Keratinocyte (primary cell): ENCODE measurements at regions not wholly inside any gene's neighbourhood (a gene's known extent, or its start where the extent isn't known, plus 50 kb on each side); places are given as distances from the start of the nearest gene placed in this dataset.

Experiments
- DNase-seq: peaks from one replicate; pipeline ENCODE4 v3.0.0-alpha.2; 2011; ENCODE audit warnings: low read depth, missing footprints, low spot score
- FAIRE-seq: peaks from 2 replicates; lab custom pipeline; 2011; peaks lifted over from hg19 to GRCh38; lab: Jason Lieb, UNC
- H2AFZ ChIP-seq: 2 replicates; pipeline ENCODE4 v1.6.0; 2012; ENCODE audit warnings: low read length, control low read depth, inconsistent platforms; ENCODE audit not compliant: control insufficient read depth
- H3K27ac ChIP-seq: 2 replicates; pipeline ENCODE4 v1.5.1; 2011; ENCODE audit warnings: low read length; ENCODE audit not compliant: control insufficient read depth, insufficient read depth
- H3K27me3 ChIP-seq: 3 replicates; pipeline ENCODE4 v1.6.0; 2011; ENCODE audit warnings: low read length; ENCODE audit not compliant: control insufficient read depth, insufficient read depth; ENCODE audit errors: extremely low read depth
- H3K36me3 ChIP-seq, 2 experiments: 2 replicates in 1 of 2; 3 replicates in 1 of 2; pipeline ENCODE4 v1.5.1; 2011; ENCODE audit warnings: low read length in 2 of 2, mild to moderate bottlenecking in 1 of 2; ENCODE audit not compliant: control insufficient read depth in 2 of 2, insufficient read depth in 2 of 2; ENCODE audit errors: extremely low read depth in 1 of 2
- H3K4me1 ChIP-seq: 3 replicates; pipeline ENCODE4 v1.5.1; 2011; ENCODE audit warnings: low read length; ENCODE audit not compliant: control insufficient read depth, insufficient read depth; ENCODE audit errors: extremely low read depth
- H3K4me2 ChIP-seq: 3 replicates; pipeline ENCODE4 v1.6.0; 2011; ENCODE audit warnings: low read depth, low read length; ENCODE audit not compliant: control insufficient read depth, insufficient read depth; ENCODE audit errors: extremely low read depth
- H3K4me3 ChIP-seq, 3 experiments: fragments of 200-600 bp in 1 of 3; sonication (generic) in 1 of 3; 2 replicates in 2 of 3; 3 replicates in 1 of 3; pipeline ENCODE4 v1.5.1; 2011 to 2016; ENCODE audit warnings: low read length in 3 of 3, mild to moderate bottlenecking in 3 of 3, control low read depth in 2 of 3, inconsistent platforms in 1 of 3, low read depth in 1 of 3, mixed read lengths in 1 of 3, mixed run types in 1 of 3, moderate library complexity in 1 of 3; ENCODE audit not compliant: control insufficient read depth in 2 of 3, insufficient read depth in 2 of 3; ENCODE audit errors: extremely low read depth in 1 of 3
- H3K79me2 ChIP-seq: 2 replicates; pipeline ENCODE4 v1.6.0; 2012; ENCODE audit warnings: low read length; ENCODE audit not compliant: control insufficient read depth, insufficient read depth
- H3K9ac ChIP-seq: 3 replicates; pipeline ENCODE4 v1.6.0; 2011; ENCODE audit warnings: low read length; ENCODE audit not compliant: control insufficient read depth, insufficient read depth; ENCODE audit errors: extremely low read depth
- H3K9me1 ChIP-seq: 3 replicates; pipeline ENCODE4 v1.6.0; 2011; ENCODE audit warnings: low read length; ENCODE audit not compliant: control insufficient read depth, insufficient read depth; ENCODE audit errors: extremely low read depth
- H3K9me3 ChIP-seq: 2 replicates; pipeline ENCODE4 v1.5.1; 2012; ENCODE audit warnings: low read depth, low read length; ENCODE audit not compliant: control insufficient read depth
- H4K20me1 ChIP-seq: 3 replicates; pipeline ENCODE4 v1.6.0; 2011; ENCODE audit warnings: low read length; ENCODE audit not compliant: control insufficient read depth, insufficient read depth; ENCODE audit errors: extremely low read depth
- EZH2 ChIP-seq: IDR thresholded peaks from one replicate; pipeline ENCODE4 v1.6.1; 2012; ENCODE audit warnings: inconsistent platforms, mild to moderate bottlenecking, low read length, moderate library complexity
- dilution Hi-C: fragments of 300-500 bp; cut with MboI; formaldehyde crosslinking; loops from one replicate; pipeline ENCODE4 v1.7.0; 2020; ENCODE audit warnings: low sequenced_read_pairs; ENCODE audit not compliant: extremely low pct_ligation_motif_present
- TF ChIP-seq, protein P1 (sequence below), 3 experiments: IDR thresholded peaks in 1 of 3; conservative IDR thresholded peaks in 1 of 3; optimal IDR thresholded peaks in 1 of 3; 2 replicates in 2 of 3; 3 replicates in 1 of 3; pipeline versions ENCODE3 to v1.5.1; 2011; ENCODE audit warnings: low read length in 3 of 3, mild to moderate bottlenecking in 3 of 3, moderate library complexity in 2 of 3, control low read depth in 1 of 3, inconsistent platforms in 1 of 3; ENCODE audit not compliant: insufficient read depth in 2 of 3; ENCODE audit errors: extremely low read depth in 1 of 3

DNA sequence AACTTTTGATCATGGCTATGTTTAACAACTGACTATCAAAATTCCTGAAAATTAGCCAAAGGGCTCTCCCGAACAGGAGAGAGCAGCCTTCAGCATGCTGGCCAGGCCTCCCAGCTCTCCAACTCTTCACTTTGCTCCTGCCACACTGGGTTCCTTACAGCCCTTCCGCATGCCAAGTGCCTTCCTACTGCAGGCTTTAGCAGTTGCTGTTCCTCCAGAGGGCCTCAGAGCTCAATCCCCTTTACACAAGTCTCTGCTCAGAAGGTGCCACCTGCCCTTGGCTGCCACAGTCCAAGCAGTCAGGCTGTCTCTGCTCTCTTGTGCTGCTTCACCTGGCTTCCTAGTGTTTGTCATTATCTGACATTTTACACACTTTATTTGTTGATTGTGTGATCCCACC is 553.1 kb upstream of the PPP2R3A start:
- FAIRE-seq: no peak
- Histone ChIP-seq H3K27ac (no peak overlapping the region), H3K9me3 (no peaks in the 10 kb centered on the region), H3K9me1 (no peaks in the 10 kb centered on the region), H3K4me1 (no peaks in the 10 kb centered on the region), H3K27me3 (no peaks in the 10 kb centered on the region), H3K79me2 (no peaks in the 10 kb centered on the region), H3K9ac (no peak overlapping the region), H2AFZ (no peak overlapping the region), H3K4me2 (no peak overlapping the region), H3K4me3 (no peak overlapping the region), H3K36me3 (no peaks in the 10 kb centered on the region), H4K20me1 (no peaks in the 10 kb centered on the region)
- DNase-seq: no peak
- dilution Hi-C loops: no loop called here
- TF ChIP-seq, protein P1, sequence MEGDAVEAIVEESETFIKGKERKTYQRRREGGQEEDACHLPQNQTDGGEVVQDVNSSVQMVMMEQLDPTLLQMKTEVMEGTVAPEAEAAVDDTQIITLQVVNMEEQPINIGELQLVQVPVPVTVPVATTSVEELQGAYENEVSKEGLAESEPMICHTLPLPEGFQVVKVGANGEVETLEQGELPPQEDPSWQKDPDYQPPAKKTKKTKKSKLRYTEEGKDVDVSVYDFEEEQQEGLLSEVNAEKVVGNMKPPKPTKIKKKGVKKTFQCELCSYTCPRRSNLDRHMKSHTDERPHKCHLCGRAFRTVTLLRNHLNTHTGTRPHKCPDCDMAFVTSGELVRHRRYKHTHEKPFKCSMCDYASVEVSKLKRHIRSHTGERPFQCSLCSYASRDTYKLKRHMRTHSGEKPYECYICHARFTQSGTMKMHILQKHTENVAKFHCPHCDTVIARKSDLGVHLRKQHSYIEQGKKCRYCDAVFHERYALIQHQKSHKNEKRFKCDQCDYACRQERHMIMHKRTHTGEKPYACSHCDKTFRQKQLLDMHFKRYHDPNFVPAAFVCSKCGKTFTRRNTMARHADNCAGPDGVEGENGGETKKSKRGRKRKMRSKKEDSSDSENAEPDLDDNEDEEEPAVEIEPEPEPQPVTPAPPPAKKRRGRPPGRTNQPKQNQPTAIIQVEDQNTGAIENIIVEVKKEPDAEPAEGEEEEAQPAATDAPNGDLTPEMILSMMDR (optimal IDR thresholded peaks at IDR 0.05 in 1 of 3, IDR thresholded peaks at IDR 0.05 in 1 of 3, conservative IDR thresholded peaks at IDR 0.05 in 1 of 3; ENCODE audit: extremely low read depth in 1 of 3, insufficient read depth in 2 of 3, low read length in 3 of 3): no peak
- TF ChIP-seq EZH2: no peak

DNA sequence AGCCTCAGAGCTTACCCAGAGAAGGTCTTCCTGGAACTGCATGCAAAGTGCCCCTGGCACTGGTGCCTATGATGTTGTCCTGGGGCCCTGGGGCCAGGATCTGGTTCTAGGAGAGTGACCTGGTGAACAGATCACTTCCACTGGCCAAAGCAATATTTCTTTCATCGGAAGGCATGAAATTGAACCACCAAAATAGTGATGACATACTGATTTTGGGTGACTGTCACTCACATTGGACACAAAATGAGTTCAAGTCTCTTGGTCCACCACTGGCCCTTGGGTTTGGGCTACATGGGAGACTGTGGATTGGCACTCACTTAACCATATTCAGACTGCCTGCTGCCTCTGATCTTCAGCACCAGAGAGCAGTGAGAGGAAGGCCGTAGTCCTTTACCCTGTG is 549.3 kb upstream of the PPP2R3A start:
- no peak for FAIRE-seq
- Histone ChIP-seq H3K27me3 (no peaks in the 10 kb centered on the region), H3K4me2 (no peak overlapping the region), H2AFZ (no peak overlapping the region), H3K9me3 (no peaks in the 10 kb centered on the region), H3K79me2 (no peaks in the 10 kb centered on the region), H3K9me1 (no peaks in the 10 kb centered on the region), H3K4me3 (no peak overlapping the region), H3K27ac (no peak overlapping the region), H3K9ac (no peak overlapping the region), H3K36me3 (no peaks in the 10 kb centered on the region), H3K4me1 (no peaks in the 10 kb centered on the region), H4K20me1 (no peaks in the 10 kb centered on the region)
- TF ChIP-seq EZH2: no peak
- TF ChIP-seq, protein P1 (optimal IDR thresholded peaks at IDR 0.05 in 1 of 3, IDR thresholded peaks at IDR 0.05 in 1 of 3, conservative IDR thresholded peaks at IDR 0.05 in 1 of 3; ENCODE audit: extremely low read depth in 1 of 3, insufficient read depth in 2 of 3, low read length in 3 of 3): no peak
- no peak for DNase-seq
- dilution Hi-C loops: no loop called here
